HG03045 (cell line): ENCODE measurements at regions not wholly inside any gene's neighbourhood (a gene's known extent, or its start where the extent isn't known, plus 50 kb on each side); places are given as distances from the start of the nearest gene placed in this dataset.
"Not testable (repeated sequence)": the region's sequence is repeated elsewhere in the genome, so short reads cannot be mapped to it uniquely, and the experiment has no call there.

Experiments used
- ATAC-seq: cut with Tn5 transposase; IDR thresholded peaks from one replicate; pipeline ENCODE4 v1.9.1; 2021; ENCODE audit warnings: mild to moderate bottlenecking, moderate library complexity; ENCODE audit not compliant: unreplicated experiment

- ATAC-seq: no peak
Measured at GRCh38 chr4:155474758-155475157, 98.0 kb upstream of the MAP9 start.

DNA sequence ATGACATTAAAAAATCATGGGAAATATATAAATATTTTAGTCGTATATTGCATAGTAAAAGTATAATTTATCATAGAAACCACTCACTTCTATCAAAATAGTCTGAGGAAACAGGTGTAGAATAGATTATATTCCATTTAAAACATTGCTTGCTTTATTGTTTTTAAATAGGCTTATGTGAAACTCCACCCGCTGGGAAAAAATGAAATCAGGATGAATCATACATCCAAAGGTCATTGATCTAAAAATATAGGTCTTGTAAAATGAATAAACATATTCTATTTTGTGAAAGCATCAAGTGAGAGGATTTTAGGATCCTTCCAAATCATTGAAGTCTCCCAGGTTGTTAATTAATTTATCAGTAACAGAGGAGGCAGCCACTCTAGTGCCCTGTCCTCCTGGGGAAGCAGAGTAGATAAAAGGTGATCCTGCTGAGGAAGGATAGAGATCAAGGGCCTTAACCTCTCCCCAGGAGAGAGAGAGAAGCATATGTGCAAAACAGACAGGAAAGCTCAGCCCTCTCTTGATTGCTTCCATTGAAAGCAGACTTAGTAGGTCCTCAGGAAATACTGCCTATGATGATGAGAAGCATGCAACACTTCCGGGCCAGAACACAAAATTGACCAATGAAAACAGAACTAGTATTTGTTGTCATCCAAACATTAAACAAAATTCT, 96.8 kb upstream of the MAP9 start:
- ATAC-seq: no peak

DNA sequence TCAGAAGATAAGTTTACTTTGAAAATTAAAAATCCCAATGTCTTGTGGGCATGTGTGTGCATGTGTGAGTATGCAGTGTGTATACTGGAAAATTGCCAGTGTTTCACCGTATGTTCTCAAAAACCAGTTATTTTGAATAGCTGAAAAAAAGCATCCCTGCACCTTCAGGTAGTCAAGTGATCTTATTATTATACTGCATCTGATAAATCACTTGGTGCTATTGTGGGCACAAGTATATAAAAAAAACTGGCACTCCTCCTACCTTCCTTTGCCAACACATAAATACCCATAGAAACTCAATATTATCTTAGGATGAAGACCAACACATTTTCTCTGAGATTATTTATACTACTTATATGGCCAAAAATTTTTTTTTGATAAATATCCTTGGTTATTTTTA, 91.5 kb upstream of the MAP9 start:
- ATAC-seq: no peak

GRCh38 chr4:155450676-155451075, 73.9 kb upstream of the MAP9 start:
- ATAC-seq: no peak

GRCh38 chr4:155445306-155445705, 68.5 kb upstream of the MAP9 start:
- ATAC-seq: no peak

DNA sequence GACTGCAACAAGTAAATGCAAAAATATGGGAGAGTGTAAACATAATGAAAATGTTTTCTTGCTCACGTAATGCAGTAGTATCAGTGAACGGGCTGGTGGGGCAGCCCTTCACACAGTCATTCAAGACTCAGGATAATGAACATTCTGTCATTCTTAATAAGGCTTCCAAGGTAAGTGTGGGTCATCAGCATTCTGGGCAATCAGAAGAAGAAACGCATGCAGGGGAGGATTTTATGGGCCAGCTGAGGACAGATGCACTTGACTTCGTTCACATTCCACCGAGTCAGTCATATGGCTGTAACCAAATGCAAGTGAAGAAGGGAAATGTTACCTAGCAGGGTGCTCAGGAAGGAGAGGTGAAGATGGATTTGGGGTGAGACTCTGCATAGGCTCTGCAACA, 68.0 kb upstream of the MAP9 start:
- ATAC-seq: no peak

DNA sequence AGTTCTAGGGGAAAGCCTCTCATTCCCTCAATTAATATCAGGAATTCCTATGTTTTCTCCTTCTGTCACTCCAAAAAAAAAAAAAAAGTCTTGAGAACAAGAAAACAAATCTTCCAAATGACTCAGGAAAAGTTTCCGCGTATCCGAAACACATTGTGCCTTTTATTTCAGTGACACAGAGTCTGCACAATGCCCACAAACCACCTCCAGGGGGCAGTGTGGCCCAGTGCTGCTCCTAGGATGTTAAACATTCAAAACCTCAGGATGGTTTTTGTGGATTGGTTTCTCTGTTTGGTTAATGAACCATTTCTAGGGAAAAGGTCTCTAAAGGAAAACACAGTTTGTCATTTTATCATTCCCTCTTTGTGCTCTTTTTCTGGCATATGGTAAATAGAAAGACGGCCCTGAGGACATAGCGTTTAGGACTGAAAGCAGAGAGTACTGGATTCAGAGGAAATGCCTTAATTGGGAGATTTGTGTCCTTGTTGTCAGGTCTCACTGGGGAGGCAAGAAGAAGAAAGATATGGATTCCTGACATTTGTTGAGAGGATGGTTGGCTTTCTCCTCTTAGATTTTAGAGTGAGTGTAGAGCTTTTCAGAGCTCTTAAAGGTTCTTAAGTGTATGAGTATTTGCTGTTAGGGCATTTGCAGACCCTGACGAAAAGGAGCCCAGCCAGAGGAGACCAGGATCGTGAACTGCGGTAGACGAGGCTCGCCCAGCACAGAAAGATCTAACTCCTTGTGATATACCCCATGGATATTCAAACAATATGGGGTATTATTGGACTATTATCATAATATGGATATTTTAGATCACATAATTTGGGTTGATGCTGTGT, 65.7 kb upstream of the MAP9 start:
- peak; percentile 87 for ATAC-seq

- no peak for ATAC-seq
Measured at GRCh38 chr4:155441475-155441874, 64.7 kb upstream of the MAP9 start.

GRCh38 chr4:155439760-155440159, 63.0 kb upstream of the MAP9 start:
- not testable (repeated sequence) for ATAC-seq

DNA sequence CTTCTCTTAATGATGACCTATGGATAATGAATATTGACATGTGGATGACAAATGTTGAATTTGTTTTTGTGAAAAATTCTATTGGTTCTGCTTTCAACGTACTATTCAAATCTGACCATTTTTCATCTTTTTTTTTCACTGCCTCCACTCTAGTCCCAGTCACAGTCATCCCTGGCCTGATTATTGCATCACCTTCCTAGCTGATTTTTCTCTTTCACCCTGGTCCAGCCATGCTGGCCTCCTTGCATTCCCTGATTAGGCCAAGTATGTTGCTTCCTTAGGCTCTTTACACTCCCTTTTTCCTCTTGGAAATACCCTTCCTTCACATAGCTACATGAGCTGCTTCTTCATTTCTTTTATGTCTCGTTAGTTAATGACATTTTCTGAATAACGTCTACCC, 58.1 kb upstream of the MAP9 start:
- ATAC-seq: no peak

- no peak for ATAC-seq
Measured at GRCh38 chr4:155434366-155434765, 57.6 kb upstream of the MAP9 start.

DNA sequence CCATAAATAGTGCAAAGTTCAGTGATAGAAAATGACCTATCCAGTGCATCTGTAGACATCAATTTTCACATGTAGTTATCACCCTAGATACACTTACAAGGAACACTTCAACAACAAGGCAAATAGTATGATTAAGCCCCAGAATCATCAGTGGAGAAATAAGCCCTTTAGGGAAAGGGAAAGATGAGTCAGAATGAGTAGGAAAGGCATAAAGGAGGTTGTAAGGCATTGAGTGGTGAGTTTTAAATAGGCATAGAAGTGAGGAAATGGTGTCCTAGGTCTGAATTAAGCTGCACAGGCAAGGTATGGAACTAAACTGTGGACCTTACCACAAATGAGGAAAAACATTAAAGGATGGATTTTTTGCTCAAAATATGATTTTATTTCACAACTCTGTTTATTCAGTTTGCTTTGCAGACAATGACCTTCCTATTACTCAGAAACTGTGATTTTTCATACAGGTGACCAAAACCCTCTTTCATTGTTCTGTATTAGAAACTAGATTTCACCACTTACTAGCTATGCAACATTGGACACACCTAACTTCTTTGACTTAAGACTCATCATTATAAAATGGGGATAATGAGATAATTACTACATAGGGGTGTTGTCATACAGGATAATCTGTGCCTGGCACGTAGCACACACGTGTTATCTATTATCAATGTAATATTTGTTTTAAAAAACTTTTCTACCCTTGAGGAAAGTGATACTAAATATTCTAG, 57.0 kb upstream of the MAP9 start:
- no peak for ATAC-seq

- ATAC-seq: no peak
Measured at GRCh38 chr4:155430895-155431795, 54.4 kb upstream of the MAP9 start.

- no peak for ATAC-seq
Measured at GRCh38 chr4:155428128-155428527, 51.4 kb upstream of the MAP9 start.

GRCh38 chr4:155426953-155427352, 50.2 kb upstream of the MAP9 start:
- ATAC-seq: no peak
